ENCODE measurements at regions not wholly inside any gene's neighbourhood (a gene's known extent, or its start where the extent isn't known, plus 50 kb on each side); places are given as distances from the start of the nearest gene placed in this dataset.

- 96% methylated on average over 2 of the region's 2 CpGs for WGBS
- H3K4me3 ChIP-seq (ENCODE audit: insufficient read depth in 1 of 2, low read depth in 1 of 2, low read length in 2 of 2) = no peak overlapping the region
- no peak overlapping the region for H3K18ac ChIP-seq (ENCODE audit: low read depth in 1 of 2, low read length in 2 of 2)
- H3K14ac ChIP-seq (ENCODE audit: low read length in 2 of 2) = no peak overlapping the region
- no peak overlapping the region for H3K4me2 ChIP-seq (ENCODE audit: low read length, poor library complexity, severe bottlenecking)
- no peaks in the 10 kb centered on the region for H3K79me1 ChIP-seq (replicated peaks; ENCODE audit: low read length, poor library complexity, severe bottlenecking)
- no peaks in the 10 kb centered on the region for H3K27me3 ChIP-seq (ENCODE audit: control insufficient read depth in 1 of 2, insufficient read depth in 1 of 2, low read length in 2 of 2)
- no peak overlapping the region for H3K23ac ChIP-seq (ENCODE audit: low read length in 2 of 2)
- H2BK12ac ChIP-seq (ENCODE audit: low read length in 2 of 2) = no peak overlapping the region
- peaks cover 11% of the 10 kb centered on the region for H3K9me3 ChIP-seq (ENCODE audit: control insufficient read depth, low read length)
- H3K9ac ChIP-seq (ENCODE audit: low read length) = no peak overlapping the region
- no peak overlapping the region for H4K91ac ChIP-seq (ENCODE audit: low read length)
- H3K4me1 ChIP-seq (ENCODE audit: control insufficient read depth, insufficient read depth, low read depth, low read length) = no peaks in the 10 kb centered on the region
- no peak overlapping the region for H2AFZ ChIP-seq (ENCODE audit: low read depth, low read length)
- no peak overlapping the region for H2AK5ac ChIP-seq (ENCODE audit: low read length, severe bottlenecking)
- H3K27ac ChIP-seq (ENCODE audit: low read length, poor library complexity, severe bottlenecking) = no peak overlapping the region
- H2BK120ac ChIP-seq (ENCODE audit: low read depth, low read length) = no peak overlapping the region
- no peaks in the 10 kb centered on the region for H3K36me3 ChIP-seq (ENCODE audit: control insufficient read depth in 1 of 2, insufficient read depth in 2 of 2, low read depth in 1 of 2, low read length in 2 of 2)
- H2BK5ac ChIP-seq (ENCODE audit: low read depth, low read length, poor library complexity, severe bottlenecking) = no peak overlapping the region
- DNase-seq = no peak
- no peak overlapping the region for H4K8ac ChIP-seq (ENCODE audit: low read length)
- H3K4ac ChIP-seq (ENCODE audit: low read depth in 1 of 2, low read length in 2 of 2) = no peak overlapping the region
- no peak overlapping the region for H2BK15ac ChIP-seq (ENCODE audit: low read depth, poor library complexity, severe bottlenecking)
Measured at GRCh38 chr5:27252911-27253310, 214.5 kb upstream of the CDH9 start.

GRCh38 chr5:27242258-27242626 is 203.9 kb upstream of the CDH9 start:
- Histone ChIP-seq H2BK15ac (ENCODE audit: low read depth, poor library complexity, severe bottlenecking) (no peak overlapping the region), H3K36me3 (ENCODE audit: control insufficient read depth in 1 of 2, insufficient read depth in 2 of 2, low read depth in 1 of 2, low read length in 2 of 2) (no peaks in the 10 kb centered on the region), H3K23ac (ENCODE audit: low read length in 2 of 2) (no peak overlapping the region), H3K4me3 (ENCODE audit: insufficient read depth in 1 of 2, low read depth in 1 of 2, low read length in 2 of 2) (no peak overlapping the region), H3K27ac (ENCODE audit: low read length, poor library complexity, severe bottlenecking) (peak overlapping the region; percentile 82), H2BK5ac (ENCODE audit: low read depth, low read length, poor library complexity, severe bottlenecking) (no peak overlapping the region), H2BK120ac (ENCODE audit: low read depth, low read length) (no peak overlapping the region), H3K4ac (ENCODE audit: low read depth in 1 of 2, low read length in 2 of 2) (no peak overlapping the region), H3K4me2 (ENCODE audit: low read length, poor library complexity, severe bottlenecking) (no peak overlapping the region), H4K8ac (ENCODE audit: low read length) (no peak overlapping the region), H2BK12ac (ENCODE audit: low read length in 2 of 2) (no peak overlapping the region), H4K91ac (ENCODE audit: low read length) (no peak overlapping the region), H3K14ac (ENCODE audit: low read length in 2 of 2) (no peak overlapping the region), H3K18ac (ENCODE audit: low read depth in 1 of 2, low read length in 2 of 2) (no peak overlapping the region), H3K9me3 (ENCODE audit: control insufficient read depth, low read length) (peaks cover 16% of the 10 kb centered on the region), H2AFZ (ENCODE audit: low read depth, low read length) (no peak overlapping the region), H3K4me1 (ENCODE audit: control insufficient read depth, insufficient read depth, low read depth, low read length) (no peaks in the 10 kb centered on the region), H3K9ac (ENCODE audit: low read length) (no peak overlapping the region), H3K27me3 (ENCODE audit: control insufficient read depth in 1 of 2, insufficient read depth in 1 of 2, low read length in 2 of 2) (no peaks in the 10 kb centered on the region), H2AK5ac (ENCODE audit: low read length, severe bottlenecking) (no peak overlapping the region), H3K79me1 (replicated peaks; ENCODE audit: low read length, poor library complexity, severe bottlenecking) (no peaks in the 10 kb centered on the region)
- WGBS = 30% methylated on average over 2 of the region's 2 CpGs
- no peak for DNase-seq

- Histone ChIP-seq H3K27ac (ENCODE audit: low read length, poor library complexity, severe bottlenecking) (peak overlapping the region; percentile 85), H4K91ac (ENCODE audit: low read length) (no peak overlapping the region), H3K4me1 (ENCODE audit: control insufficient read depth, insufficient read depth, low read depth, low read length) (no peaks in the 10 kb centered on the region), H2BK12ac (ENCODE audit: low read length in 2 of 2) (no peak overlapping the region), H3K4me2 (ENCODE audit: low read length, poor library complexity, severe bottlenecking) (no peak overlapping the region), H3K14ac (ENCODE audit: low read length in 2 of 2) (no peak overlapping the region), H2AK5ac (ENCODE audit: low read length, severe bottlenecking) (no peak overlapping the region), H3K36me3 (ENCODE audit: control insufficient read depth in 1 of 2, insufficient read depth in 2 of 2, low read depth in 1 of 2, low read length in 2 of 2) (no peaks in the 10 kb centered on the region), H3K4me3 (ENCODE audit: insufficient read depth in 1 of 2, low read depth in 1 of 2, low read length in 2 of 2) (no peak overlapping the region), H3K4ac (ENCODE audit: low read depth in 1 of 2, low read length in 2 of 2) (no peak overlapping the region), H3K27me3 (ENCODE audit: control insufficient read depth in 1 of 2, insufficient read depth in 1 of 2, low read length in 2 of 2) (no peaks in the 10 kb centered on the region), H3K9ac (ENCODE audit: low read length) (no peak overlapping the region), H2BK5ac (ENCODE audit: low read depth, low read length, poor library complexity, severe bottlenecking) (no peak overlapping the region), H3K79me1 (replicated peaks; ENCODE audit: low read length, poor library complexity, severe bottlenecking) (no peaks in the 10 kb centered on the region), H2AFZ (ENCODE audit: low read depth, low read length) (no peak overlapping the region), H4K8ac (ENCODE audit: low read length) (no peak overlapping the region), H2BK120ac (ENCODE audit: low read depth, low read length) (no peak overlapping the region), H2BK15ac (ENCODE audit: low read depth, poor library complexity, severe bottlenecking) (no peak overlapping the region), H3K23ac (ENCODE audit: low read length in 2 of 2) (no peak overlapping the region), H3K9me3 (ENCODE audit: control insufficient read depth, low read length) (peaks cover 16% of the 10 kb centered on the region), H3K18ac (ENCODE audit: low read depth in 1 of 2, low read length in 2 of 2) (no peak overlapping the region)
- 15% methylated on average over 4 of the region's 5 CpGs for WGBS
- peak; percentile 98 for DNase-seq
Measured at GRCh38 chr5:27241564-27242257, 203.3 kb upstream of the CDH9 start.

- Histone ChIP-seq H3K4me3 (ENCODE audit: insufficient read depth in 1 of 2, low read depth in 1 of 2, low read length in 2 of 2) (no peak overlapping the region), H3K4me1 (ENCODE audit: control insufficient read depth, insufficient read depth, low read depth, low read length) (no peaks in the 10 kb centered on the region), H3K27ac (ENCODE audit: low read length, poor library complexity, severe bottlenecking) (no peak overlapping the region), H3K36me3 (ENCODE audit: control insufficient read depth in 1 of 2, insufficient read depth in 2 of 2, low read depth in 1 of 2, low read length in 2 of 2) (no peaks in the 10 kb centered on the region), H3K14ac (ENCODE audit: low read length in 2 of 2) (no peak overlapping the region), H3K27me3 (ENCODE audit: control insufficient read depth in 1 of 2, insufficient read depth in 1 of 2, low read length in 2 of 2) (no peaks in the 10 kb centered on the region), H2BK15ac (ENCODE audit: low read depth, poor library complexity, severe bottlenecking) (no peak overlapping the region), H4K8ac (ENCODE audit: low read length) (no peak overlapping the region), H3K79me1 (replicated peaks; ENCODE audit: low read length, poor library complexity, severe bottlenecking) (no peaks in the 10 kb centered on the region), H3K4me2 (ENCODE audit: low read length, poor library complexity, severe bottlenecking) (no peak overlapping the region), H2BK120ac (ENCODE audit: low read depth, low read length) (no peak overlapping the region), H2AK5ac (ENCODE audit: low read length, severe bottlenecking) (no peak overlapping the region), H3K9ac (ENCODE audit: low read length) (no peak overlapping the region), H3K23ac (ENCODE audit: low read length in 2 of 2) (no peak overlapping the region), H2BK5ac (ENCODE audit: low read depth, low read length, poor library complexity, severe bottlenecking) (no peak overlapping the region), H2BK12ac (ENCODE audit: low read length in 2 of 2) (no peak overlapping the region), H2AFZ (ENCODE audit: low read depth, low read length) (no peak overlapping the region), H3K4ac (ENCODE audit: low read depth in 1 of 2, low read length in 2 of 2) (no peak overlapping the region), H4K91ac (ENCODE audit: low read length) (no peak overlapping the region), H3K18ac (ENCODE audit: low read depth in 1 of 2, low read length in 2 of 2) (no peak overlapping the region), H3K9me3 (ENCODE audit: control insufficient read depth, low read length) (peaks cover 16% of the 10 kb centered on the region)
- no peak for DNase-seq
- 50% methylated on average over 1 of the region's 2 CpGs for WGBS
Measured at GRCh38 chr5:27240791-27241190, 202.4 kb upstream of the CDH9 start.
